CD8-positive, alpha-beta memory T cell (primary cell): ENCODE measurements at regions not wholly inside any gene's neighbourhood (a gene's known extent, or its start where the extent isn't known, plus 50 kb on each side); places are given as distances from the start of the nearest gene placed in this dataset.
"Not testable (repeated sequence)": the region's sequence is repeated elsewhere in the genome, so short reads cannot be mapped to it uniquely, and the experiment has no call there.

ENCODE experiments used
- CTCF ChIA-PET: fragments of 350-600 bp; sonication (Branson Sonifier 250); formaldehyde crosslinking; loops from one replicate; lab custom pipeline; 2021; ENCODE audit warnings: antibody characterized with exemption; lab: Charles Lee
- POLR2A ChIA-PET: fragments of 350-600 bp; sonication (Branson Sonifier 250); formaldehyde crosslinking; loops from one replicate; lab custom pipeline; 2021; ENCODE audit warnings: antibody characterized with exemption; lab: Charles Lee
- DNase-seq, 5 donors: peaks; one replicate each; pipeline versions ENCODE4 v3.0.0 to v3.0.0-alpha.2; 2020 to 2022; ENCODE audit warnings: mixed read lengths in 1 of 5
- H3K27ac ChIP-seq: one replicate; pipeline ENCODE4 v1.7.0; 2013; ENCODE audit warnings: low read depth, mild to moderate bottlenecking, low read length, moderate library complexity
- H3K27me3 ChIP-seq: 2 replicates; pipeline ENCODE4 v1.7.0; 2013; ENCODE audit warnings: low read length, mild to moderate bottlenecking; ENCODE audit not compliant: insufficient read depth, poor library complexity, severe bottlenecking
- H3K36me3 ChIP-seq: 2 replicates; pipeline ENCODE4 v1.7.0; 2013; ENCODE audit warnings: mild to moderate bottlenecking, low read length, moderate library complexity; ENCODE audit not compliant: insufficient read depth
- H3K4me1 ChIP-seq: 2 replicates; pipeline ENCODE4 v1.7.0; 2013; ENCODE audit warnings: mild to moderate bottlenecking, low read length, moderate library complexity; ENCODE audit not compliant: insufficient read depth
- H3K4me3 ChIP-seq: 2 replicates; pipeline ENCODE4 v1.7.0; 2013; ENCODE audit warnings: mild to moderate bottlenecking, low read length
- H3K9me3 ChIP-seq: 2 replicates; pipeline ENCODE4 v1.7.0; 2013; ENCODE audit warnings: mild to moderate bottlenecking, low read length
- H3K27ac Mint-ChIP-seq, 8 donors: one replicate each; pipeline ENCODE4 v1.8.0; 2020 to 2021; ENCODE audit warnings: mixed read lengths in 8 of 8, mild to moderate bottlenecking in 6 of 8, inconsistent platforms in 3 of 8, moderate library complexity in 3 of 8
- H3K27me3 Mint-ChIP-seq, 2 donors: one replicate each; pipeline ENCODE4 v1.8.0; 2020 to 2021; ENCODE audit warnings: mixed read lengths in 2 of 2, mild to moderate bottlenecking in 1 of 2, moderate library complexity in 1 of 2
- H3K36me3 Mint-ChIP-seq, 3 donors: one replicate each; pipeline ENCODE4 v1.8.0; 2020 to 2021; ENCODE audit warnings: mixed read lengths in 3 of 3, inconsistent platforms in 1 of 3, mild to moderate bottlenecking in 1 of 3
- H3K4me1 Mint-ChIP-seq, 3 donors: one replicate each; pipeline ENCODE4 v1.8.0; 2020 to 2021; ENCODE audit warnings: mixed read lengths in 3 of 3, inconsistent platforms in 1 of 3, mild to moderate bottlenecking in 1 of 3
- H3K4me3 Mint-ChIP-seq, 7 donors: one replicate each; pipeline ENCODE4 v1.8.0; 2020 to 2021; ENCODE audit warnings: mixed read lengths in 7 of 7, mild to moderate bottlenecking in 6 of 7, moderate library complexity in 4 of 7, inconsistent platforms in 2 of 7
- H3K9me3 Mint-ChIP-seq, 5 donors: one replicate each; pipeline ENCODE4 v1.8.0; 2020 to 2022; ENCODE audit warnings: mixed read lengths in 5 of 5, mild to moderate bottlenecking in 3 of 5, moderate library complexity in 2 of 5, inconsistent platforms in 1 of 5

GRCh38 chr2:189348369-189348768 is 92.9 kb upstream of the WDR75 start:
- Histone ChIP-seq H3K4me1 (peaks cover 5% of the 10 kb centered on the region), H3K4me3 (no peak overlapping the region), H3K27ac (no peak overlapping the region), H3K27me3 (no peaks in the 10 kb centered on the region), H3K9me3 (no peaks in the 10 kb centered on the region), H3K36me3 (no peaks in the 10 kb centered on the region)
- Mint-ChIP-seq H3K9me3 (peaks cover 0 to 3% (median 0%) of the 10 kb centered on the region in 5 donors), H3K27me3 (no peaks in the 10 kb centered on the region), H3K4me3 (no peak overlapping the region), H3K27ac (no peak overlapping the region), H3K4me1 (peaks cover 3 to 14% (median 7%) of the 10 kb centered on the region in 3 donors), H3K36me3 (peaks cover 0 to 2% (median 0%) of the 10 kb centered on the region in 3 donors)
- CTCF ChIA-PET: interaction anchor here (1.4 to 2.2 kb wide), 3 partner anchors 206 to 254 kb away, joined by 6 read pairs; no protein-coding TSS in a partner anchor
- no peak for DNase-seq
- POLR2A ChIA-PET: no interaction called here

- no peak overlapping the region for H3K27ac Mint-ChIP-seq
- POLR2A ChIA-PET: no interaction called here
- CTCF ChIA-PET: no interaction called here
Measured at GRCh38 chr2:189350540-189351209, 90.6 kb upstream of the WDR75 start.

GRCh38 chr2:189351933-189352332 is 89.3 kb upstream of the WDR75 start:
- POLR2A ChIA-PET, H3K4me3 Mint-ChIP-seq, H3K36me3 Mint-ChIP-seq, H3K9me3 ChIP-seq, CTCF ChIA-PET, H3K27me3 Mint-ChIP-seq, H3K4me1 Mint-ChIP-seq, H3K27ac Mint-ChIP-seq, DNase-seq, H3K4me3 ChIP-seq, H3K27ac ChIP-seq, H3K36me3 ChIP-seq, H3K9me3 Mint-ChIP-seq, H3K4me1 ChIP-seq, H3K27me3 ChIP-seq: not testable (repeated sequence)

More at GRCh38 chr2:189350540-189351209, 90.6 kb upstream of the WDR75 start:
- H3K27me3 ChIP-seq: no peaks in the 10 kb centered on the region
- DNase-seq: no peak
- no peak overlapping the region for H3K4me3 ChIP-seq
- no peaks in the 10 kb centered on the region for H3K36me3 ChIP-seq
- Mint-ChIP-seq H3K36me3 (no peaks in the 10 kb centered on the region), H3K4me1 (peaks cover 3 to 14% (median 7%) of the 10 kb centered on the region in 3 donors), H3K4me3 (no peak overlapping the region), H3K27me3 (no peaks in the 10 kb centered on the region), H3K9me3 (peaks cover 0 to 3% (median 0%) of the 10 kb centered on the region in 5 donors)
- no peaks in the 10 kb centered on the region for H3K9me3 ChIP-seq
- peaks cover 5% of the 10 kb centered on the region for H3K4me1 ChIP-seq
- H3K27ac ChIP-seq: no peak overlapping the region

- H3K27ac Mint-ChIP-seq, H3K4me1 ChIP-seq, H3K4me3 Mint-ChIP-seq, H3K36me3 ChIP-seq, H3K36me3 Mint-ChIP-seq, H3K9me3 ChIP-seq, H3K9me3 Mint-ChIP-seq, H3K4me3 ChIP-seq, POLR2A ChIA-PET, CTCF ChIA-PET, H3K27me3 Mint-ChIP-seq, H3K4me1 Mint-ChIP-seq, H3K27me3 ChIP-seq, H3K27ac ChIP-seq, DNase-seq: not testable (repeated sequence)
Measured at GRCh38 chr2:189357375-189357774, 83.9 kb upstream of the WDR75 start.

- Histone ChIP-seq H3K36me3 (no peaks in the 10 kb centered on the region), H3K27ac (no peak overlapping the region), H3K27me3 (no peaks in the 10 kb centered on the region), H3K4me3 (no peak overlapping the region), H3K9me3 (no peaks in the 10 kb centered on the region), H3K4me1 (no peaks in the 10 kb centered on the region)
- no peak for DNase-seq
- Mint-ChIP-seq H3K27ac (no peak overlapping the region), H3K36me3 (peaks cover 0 to 4% (median 1%) of the 10 kb centered on the region in 3 donors), H3K4me1 (no peaks in the 10 kb centered on the region), H3K4me3 (no peak overlapping the region), H3K9me3 (no peaks in the 10 kb centered on the region), H3K27me3 (peaks cover 0 to 5% of the 10 kb centered on the region in 2 donors)
- POLR2A ChIA-PET: no interaction called here
- CTCF ChIA-PET: no interaction called here
Measured at GRCh38 chr2:189360861-189361260, 80.4 kb upstream of the WDR75 start.

- Histone ChIP-seq H3K4me3 (no peak overlapping the region), H3K9me3 (no peaks in the 10 kb centered on the region), H3K36me3 (no peaks in the 10 kb centered on the region), H3K27ac (no peak overlapping the region), H3K27me3 (no peaks in the 10 kb centered on the region), H3K4me1 (no peaks in the 10 kb centered on the region)
- no peak overlapping the region for H3K27ac Mint-ChIP-seq
- H3K36me3 Mint-ChIP-seq: peaks cover 0 to 3% (median 0%) of the 10 kb centered on the region in 3 donors
- DNase-seq: no peak
- no peaks in the 10 kb centered on the region for H3K4me1 Mint-ChIP-seq
- H3K27me3 Mint-ChIP-seq: peaks cover 0 to 5% of the 10 kb centered on the region in 2 donors
- no peaks in the 10 kb centered on the region for H3K9me3 Mint-ChIP-seq
- CTCF ChIA-PET: no interaction called here
- H3K4me3 Mint-ChIP-seq: no peak overlapping the region
- POLR2A ChIA-PET: no interaction called here
Measured at GRCh38 chr2:189362283-189362682, 79.0 kb upstream of the WDR75 start.

GRCh38 chr2:189363559-189363958 is 77.7 kb upstream of the WDR75 start:
- DNase-seq: no peak
- no peak overlapping the region for H3K4me3 Mint-ChIP-seq
- no peaks in the 10 kb centered on the region for H3K4me1 ChIP-seq
- peaks cover 0 to 3% (median 0%) of the 10 kb centered on the region in 3 donors for H3K36me3 Mint-ChIP-seq
- H3K4me1 Mint-ChIP-seq: no peaks in the 10 kb centered on the region
- no peaks in the 10 kb centered on the region for H3K36me3 ChIP-seq
- H3K27ac ChIP-seq: no peak overlapping the region
- H3K9me3 ChIP-seq: no peaks in the 10 kb centered on the region
- ChIA-PET CTCF (no interaction called here), POLR2A (no interaction called here)
- no peak overlapping the region for H3K27ac Mint-ChIP-seq
- H3K27me3 ChIP-seq: no peaks in the 10 kb centered on the region
- no peak overlapping the region for H3K4me3 ChIP-seq
- H3K27me3 Mint-ChIP-seq: peaks cover 0 to 5% of the 10 kb centered on the region in 2 donors
- no peaks in the 10 kb centered on the region for H3K9me3 Mint-ChIP-seq

GRCh38 chr2:189364607-189365006 is 76.7 kb upstream of the WDR75 start:
- peaks cover 0 to 5% of the 10 kb centered on the region in 2 donors for H3K27me3 Mint-ChIP-seq
- H3K36me3 Mint-ChIP-seq: peaks cover 0 to 3% (median 0%) of the 10 kb centered on the region in 3 donors
- Histone ChIP-seq H3K27me3 (no peaks in the 10 kb centered on the region), H3K36me3 (no peaks in the 10 kb centered on the region), H3K4me3 (no peak overlapping the region), H3K27ac (no peak overlapping the region), H3K9me3 (no peaks in the 10 kb centered on the region), H3K4me1 (no peaks in the 10 kb centered on the region)
- H3K4me3 Mint-ChIP-seq: no peak overlapping the region
- POLR2A ChIA-PET: no interaction called here
- no peaks in the 10 kb centered on the region for H3K4me1 Mint-ChIP-seq
- CTCF ChIA-PET: no interaction called here
- H3K27ac Mint-ChIP-seq: no peak overlapping the region
- no peaks in the 10 kb centered on the region for H3K9me3 Mint-ChIP-seq
- DNase-seq: no peak
